RWPE2 (cell line): ENCODE measurements at regions not wholly inside any gene's neighbourhood (a gene's known extent, or its start where the extent isn't known, plus 50 kb on each side); places are given as distances from the start of the nearest gene placed in this dataset.

ENCODE experiments used
- ATAC-seq: fragments of 200-7000 bp; cut with Tn5 transposase; 3 replicates; pipeline ENCODE4 v1.9.1; 2021; ENCODE audit warnings: low read depth
- DNase-seq: peaks from one replicate; pipeline ENCODE4 v3.0.0-alpha.2; 2020; ENCODE audit warnings: low spot score
- H3K27ac ChIP-seq: fragments of 450-650 bp; 2 replicates; pipeline ENCODE4 v1.5.1; 2017; ENCODE audit warnings: mild to moderate bottlenecking; ENCODE audit not compliant: poor library complexity, severe bottlenecking
- H3K27me3 ChIP-seq: fragments of 250-450 bp; sonication (Bioruptor Pico); 2 replicates; pipeline ENCODE4 v1.5.1; 2021; ENCODE audit warnings: mild to moderate bottlenecking, moderate library complexity; ENCODE audit not compliant: insufficient read depth, poor library complexity, severe bottlenecking
- H3K36me3 ChIP-seq: fragments of 250-450 bp; sonication (Bioruptor Pico); 2 replicates; pipeline ENCODE4 v1.5.1; 2020; ENCODE audit warnings: low read depth, mild to moderate bottlenecking, moderate library complexity
- H3K4me1 ChIP-seq: fragments of 250-450 bp; sonication (Bioruptor Pico); 2 replicates; pipeline ENCODE4 v1.5.1; 2021; ENCODE audit warnings: mild to moderate bottlenecking, moderate library complexity; ENCODE audit not compliant: insufficient read depth, poor library complexity, severe bottlenecking
- H3K4me3 ChIP-seq: fragments of 250-450 bp; sonication (Bioruptor Pico); 2 replicates; pipeline ENCODE4 v1.5.1; 2021; ENCODE audit warnings: mild to moderate bottlenecking, moderate library complexity; ENCODE audit not compliant: severe bottlenecking
- H3K9me3 ChIP-seq: fragments of 250-450 bp; sonication (Bioruptor Pico); 2 replicates; pipeline ENCODE4 v1.5.1; 2021; ENCODE audit warnings: mild to moderate bottlenecking, moderate library complexity; ENCODE audit not compliant: severe bottlenecking
- CTCF ChIP-seq: fragments of 450-650 bp; IDR thresholded peaks from one replicate; pipeline ENCODE4 v1.5.1; 2017; ENCODE audit warnings: mild to moderate bottlenecking, moderate library complexity; ENCODE audit not compliant: poor library complexity, severe bottlenecking

GRCh38 chr20:19832875-19833274 is 74.8 kb downstream of the RIN2 start:
- TF ChIP-seq CTCF = no peak
- Histone ChIP-seq H3K4me1 (peaks cover 8% of the 10 kb centered on the region), H3K4me3 (no peak overlapping the region), H3K27ac (no peak overlapping the region), H3K27me3 (no peaks in the 10 kb centered on the region), H3K9me3 (no peaks in the 10 kb centered on the region), H3K36me3 (no peaks in the 10 kb centered on the region)
- DNase-seq = no peak
- ATAC-seq = no peak

GRCh38 chr20:19833395-19833794 is 75.3 kb downstream of the RIN2 start:
- ATAC-seq = no peak
- Histone ChIP-seq H3K27ac (no peak overlapping the region), H3K4me1 (peaks cover 2% of the 10 kb centered on the region), H3K4me3 (no peak overlapping the region), H3K27me3 (no peaks in the 10 kb centered on the region), H3K36me3 (no peaks in the 10 kb centered on the region), H3K9me3 (no peaks in the 10 kb centered on the region)
- TF ChIP-seq CTCF = no peak
- DNase-seq = no peak

- no peak overlapping the region for H3K4me3 ChIP-seq
- H3K27ac ChIP-seq = no peak overlapping the region
- no peaks in the 10 kb centered on the region for H3K4me1 ChIP-seq
- H3K27me3 ChIP-seq = no peaks in the 10 kb centered on the region
- ATAC-seq (no peak), DNase-seq (no peak)
- no peaks in the 10 kb centered on the region for H3K36me3 ChIP-seq
- H3K9me3 ChIP-seq = no peaks in the 10 kb centered on the region
- no peak for TF ChIP-seq CTCF
These were observed 76.2 kb downstream of the RIN2 start for GRCh38 chr20:19834287-19834686.

- no peaks in the 10 kb centered on the region for H3K4me1 ChIP-seq
These were observed 76.7 kb downstream of the RIN2 start for GRCh38 chr20:19834783-19835182.

More at GRCh38 chr20:19834783-19835182, 76.7 kb downstream of the RIN2 start:
- no peak for ATAC-seq
- no peak overlapping the region for H3K4me3 ChIP-seq
- no peaks in the 10 kb centered on the region for H3K27me3 ChIP-seq
- DNase-seq = no peak
- H3K9me3 ChIP-seq = no peaks in the 10 kb centered on the region
- no peak for TF ChIP-seq CTCF
- no peak overlapping the region for H3K27ac ChIP-seq
- H3K36me3 ChIP-seq = no peaks in the 10 kb centered on the region
